KMS-11 (cell line): ENCODE measurements at regions not wholly inside any gene's neighbourhood (a gene's known extent, or its start where the extent isn't known, plus 50 kb on each side); places are given as distances from the start of the nearest gene placed in this dataset.

Source experiments
- H2AFZ ChIP-seq: fragments of 200-600 bp; sonication (generic); 2 replicates; pipeline ENCODE4 v1.6.1; 2016; ENCODE audit warnings: antibody characterized with exemption, mixed run types, low read depth
- H3K27ac ChIP-seq: fragments of 200-600 bp; sonication (generic); 2 replicates; pipeline ENCODE4 v1.6.1; 2016; ENCODE audit warnings: mild to moderate bottlenecking, mixed run types
- H3K27me3 ChIP-seq: fragments of 200-600 bp; sonication (generic); 2 replicates; pipeline ENCODE4 v1.6.1; 2017; ENCODE audit warnings: mild to moderate bottlenecking, low read depth, mixed run types, moderate library complexity; ENCODE audit not compliant: insufficient read depth
- H3K36me3 ChIP-seq: fragments of 200-600 bp; sonication (generic); 2 replicates; pipeline ENCODE4 v1.6.1; 2017; ENCODE audit warnings: mild to moderate bottlenecking, mixed run types; ENCODE audit not compliant: insufficient read depth
- H3K4me1 ChIP-seq: fragments of 200-600 bp; sonication (generic); 2 replicates; pipeline ENCODE4 v1.6.1; 2016; ENCODE audit warnings: mild to moderate bottlenecking, low read depth, mixed run types; ENCODE audit not compliant: poor library complexity, severe bottlenecking
- H3K4me2 ChIP-seq: fragments of 200-600 bp; sonication (generic); 2 replicates; pipeline ENCODE4 v1.7.0; 2016; ENCODE audit warnings: mild to moderate bottlenecking, mixed run types
- H3K4me3 ChIP-seq: fragments of 200-600 bp; sonication (generic); IDR thresholded peaks from 2 replicates; pipeline ENCODE4 v1.6.1; 2017; ENCODE audit warnings: low read depth, low read length, mixed read lengths; ENCODE audit not compliant: insufficient read depth
- H3K79me2 ChIP-seq: fragments of 200-600 bp; sonication (generic); 2 replicates; pipeline ENCODE4 v1.6.1; 2016; ENCODE audit warnings: low read depth, mixed run types; ENCODE audit not compliant: insufficient read depth
- H3K9ac ChIP-seq: fragments of 200-600 bp; sonication (generic); 2 replicates; pipeline ENCODE4 v1.6.1; 2016; ENCODE audit warnings: mild to moderate bottlenecking, mixed run types
- H4K20me1 ChIP-seq: fragments of 200-600 bp; sonication (generic); 2 replicates; pipeline ENCODE4 v1.6.1; 2016; ENCODE audit warnings: mild to moderate bottlenecking, mixed run types; ENCODE audit not compliant: insufficient read depth
- TF ChIP-seq, protein P1 (sequence below): fragments of 200-600 bp; sonication (generic); conservative IDR thresholded peaks from 2 replicates; pipeline ENCODE4 v1.6.1; 2017; ENCODE audit warnings: low read depth, mild to moderate bottlenecking, antibody characterized with exemption, low read length, moderate library complexity, mixed read lengths

- no peaks in the 10 kb centered on the region for H3K27me3 ChIP-seq
- H4K20me1 ChIP-seq: no peaks in the 10 kb centered on the region
- TF ChIP-seq, protein P1, sequence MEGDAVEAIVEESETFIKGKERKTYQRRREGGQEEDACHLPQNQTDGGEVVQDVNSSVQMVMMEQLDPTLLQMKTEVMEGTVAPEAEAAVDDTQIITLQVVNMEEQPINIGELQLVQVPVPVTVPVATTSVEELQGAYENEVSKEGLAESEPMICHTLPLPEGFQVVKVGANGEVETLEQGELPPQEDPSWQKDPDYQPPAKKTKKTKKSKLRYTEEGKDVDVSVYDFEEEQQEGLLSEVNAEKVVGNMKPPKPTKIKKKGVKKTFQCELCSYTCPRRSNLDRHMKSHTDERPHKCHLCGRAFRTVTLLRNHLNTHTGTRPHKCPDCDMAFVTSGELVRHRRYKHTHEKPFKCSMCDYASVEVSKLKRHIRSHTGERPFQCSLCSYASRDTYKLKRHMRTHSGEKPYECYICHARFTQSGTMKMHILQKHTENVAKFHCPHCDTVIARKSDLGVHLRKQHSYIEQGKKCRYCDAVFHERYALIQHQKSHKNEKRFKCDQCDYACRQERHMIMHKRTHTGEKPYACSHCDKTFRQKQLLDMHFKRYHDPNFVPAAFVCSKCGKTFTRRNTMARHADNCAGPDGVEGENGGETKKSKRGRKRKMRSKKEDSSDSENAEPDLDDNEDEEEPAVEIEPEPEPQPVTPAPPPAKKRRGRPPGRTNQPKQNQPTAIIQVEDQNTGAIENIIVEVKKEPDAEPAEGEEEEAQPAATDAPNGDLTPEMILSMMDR: no peak
- H3K9ac ChIP-seq: no peak overlapping the region
- H3K4me1 ChIP-seq: no peaks in the 10 kb centered on the region
- H3K27ac ChIP-seq: no peak overlapping the region
- no peak overlapping the region for H3K4me2 ChIP-seq
- H3K36me3 ChIP-seq: no peaks in the 10 kb centered on the region
- H2AFZ ChIP-seq: no peak overlapping the region
- H3K79me2 ChIP-seq: no peaks in the 10 kb centered on the region
- H3K4me3 ChIP-seq: no peak overlapping the region
These were observed 362.3 kb downstream of the MYCN start for GRCh38 chr2:16302431-16303272.

DNA sequence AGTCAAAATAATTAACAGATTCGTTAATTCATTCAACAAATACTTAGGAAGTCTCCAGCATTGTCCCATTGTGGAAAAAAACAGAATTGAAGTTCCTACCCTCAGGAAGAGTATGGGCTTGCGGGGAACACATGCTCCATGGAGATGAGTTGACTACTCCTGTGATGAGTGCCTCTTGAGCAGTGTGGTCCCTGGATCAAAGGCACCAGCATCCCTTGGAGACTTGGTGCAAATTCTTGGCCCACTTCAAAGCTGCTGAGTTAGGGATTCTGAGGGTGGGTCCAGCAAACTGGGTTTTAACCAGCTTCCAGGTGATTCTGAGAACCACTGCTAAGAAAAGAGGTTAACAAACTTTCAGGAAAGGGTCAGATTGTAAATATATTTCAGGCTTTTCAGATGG is 361.6 kb downstream of the MYCN start:
- Histone ChIP-seq H3K4me3 (no peak overlapping the region), H4K20me1 (no peaks in the 10 kb centered on the region), H3K79me2 (no peaks in the 10 kb centered on the region), H3K4me2 (no peak overlapping the region), H3K27me3 (no peaks in the 10 kb centered on the region), H3K27ac (no peak overlapping the region), H3K36me3 (no peaks in the 10 kb centered on the region), H3K4me1 (no peaks in the 10 kb centered on the region), H3K9ac (no peak overlapping the region), H2AFZ (no peak overlapping the region)
- TF ChIP-seq, protein P1: no peak

DNA sequence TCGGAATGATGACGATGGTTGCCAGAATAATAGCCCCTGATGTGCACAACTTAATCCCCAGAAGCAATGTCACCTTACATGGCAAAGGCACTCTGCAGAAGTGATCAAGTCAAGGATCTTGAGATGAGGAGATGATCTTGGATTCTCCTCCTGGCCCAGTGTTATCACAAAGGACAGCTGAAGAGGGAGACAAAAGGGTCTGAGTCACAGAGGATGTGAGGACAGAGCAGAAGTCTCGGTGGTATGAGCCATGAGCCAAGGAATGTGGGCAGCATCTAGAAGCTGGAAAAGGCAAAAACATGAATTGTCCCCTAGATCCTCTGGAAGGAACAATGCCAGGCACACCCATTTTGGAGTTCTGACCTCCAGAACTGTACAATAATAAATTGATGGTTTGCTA is 358.5 kb downstream of the MYCN start:
- no peaks in the 10 kb centered on the region for H3K27me3 ChIP-seq
- no peak overlapping the region for H3K4me2 ChIP-seq
- H3K4me1 ChIP-seq: no peaks in the 10 kb centered on the region
- H3K36me3 ChIP-seq: no peaks in the 10 kb centered on the region
- H3K27ac ChIP-seq: no peak overlapping the region
- no peak overlapping the region for H2AFZ ChIP-seq
- H4K20me1 ChIP-seq: no peaks in the 10 kb centered on the region
- H3K9ac ChIP-seq: no peak overlapping the region
- H3K79me2 ChIP-seq: no peaks in the 10 kb centered on the region
- H3K4me3 ChIP-seq: no peak overlapping the region
- TF ChIP-seq, protein P1: no peak

GRCh38 chr2:16296331-16297250 is 356.2 kb downstream of the MYCN start:
- no peaks in the 10 kb centered on the region for H3K4me1 ChIP-seq
- H4K20me1 ChIP-seq: no peaks in the 10 kb centered on the region
- TF ChIP-seq, protein P1: no peak
- H3K27me3 ChIP-seq: no peaks in the 10 kb centered on the region
- H3K4me2 ChIP-seq: no peak overlapping the region
- no peak overlapping the region for H2AFZ ChIP-seq
- H3K36me3 ChIP-seq: no peaks in the 10 kb centered on the region
- H3K4me3 ChIP-seq: no peak overlapping the region
- no peak overlapping the region for H3K9ac ChIP-seq
- no peaks in the 10 kb centered on the region for H3K79me2 ChIP-seq
- no peak overlapping the region for H3K27ac ChIP-seq
